Psoas muscle (tissue), 7 donors: ENCODE measurements at regions not wholly inside any gene's neighbourhood (a gene's known extent, or its start where the extent isn't known, plus 50 kb on each side); places are given as distances from the start of the nearest gene placed in this dataset.
"Not testable (repeated sequence)": the region's sequence is repeated elsewhere in the genome, so short reads cannot be mapped to it uniquely, and the experiment has no call there.

Experiments used
- ATAC-seq, 4 donors: fragments of 200-7000 bp; cut with Tn5 transposase; one replicate each; pipeline ENCODE4 v1.9.1; 2020; ENCODE audit warnings: moderate library complexity in 3 of 4, mild to moderate bottlenecking in 2 of 4
- DNase-seq, 2 donors: peaks; one replicate each; pipeline ENCODE4 v3.0.0-alpha.2; 2020
- H3K27ac ChIP-seq: fragments of 200-600 bp; one replicate; pipeline ENCODE4 v1.8.0; 2022
- H3K27me3 ChIP-seq, 3 donors: fragments of 200-600 bp in 1 of 3; one replicate each; pipeline versions ENCODE4 v1.6.1 to v1.8.0; 2013 to 2022; ENCODE audit warnings: low read length in 2 of 3, mild to moderate bottlenecking in 2 of 3, moderate library complexity in 1 of 3; ENCODE audit not compliant: insufficient read depth in 3 of 3
- H3K36me3 ChIP-seq, 2 donors: fragments of 200-600 bp in 1 of 2; one replicate each; pipeline versions ENCODE4 v1.6.1 to v1.8.0; 2013 to 2022; ENCODE audit warnings: low read depth in 1 of 2, mild to moderate bottlenecking in 1 of 2, moderate library complexity in 1 of 2; ENCODE audit not compliant: insufficient read depth in 1 of 2
- H3K4me1 ChIP-seq: fragments of 200-600 bp; one replicate; pipeline ENCODE4 v1.8.0; 2022
- H3K4me3 ChIP-seq: fragments of 200-600 bp; one replicate; pipeline ENCODE4 v1.8.0; 2022; ENCODE audit warnings: mild to moderate bottlenecking
- H3K9me3 ChIP-seq: fragments of 200-600 bp; one replicate; pipeline ENCODE4 v1.8.0; 2022
- CTCF ChIP-seq: fragments of 200-600 bp; IDR thresholded peaks from one replicate; pipeline ENCODE4 v1.8.0; 2022; ENCODE audit warnings: antibody characterized with exemption
- WGBS, 3 donors: extraction: QIAGEN DNeasy Blood & Tissue Kit; methylation state at CpG; one replicate each; pipeline versions ENCODE4 v1.1.6 to v1.1.7; 2013; 5-methylcytosine and 5-hydroxymethylcytosine counted together
- intact Hi-C, 2 donors: fragments of 100-400 bp; cut with DNase I; formaldehyde crosslinking; loops; one replicate each; pipeline versions ENCODE4 v1.11.0 to v1.14.2; 2022
- donor health status: healthy with polysubstance abuse.
- donor health status: DM: no; HTN: no; CAD: no; lungs with moderate emphysema.
- donor health status: Bipolar disorder and iron deficiency.
- donor health status: healthy.
- donor health status: DM: yes; HTN: yes; CAD: no.
- donor health status: DM: no; HTN: no; CAD: no.
- donor health status: DM: yes; HTN: yes; CAD: no.

GRCh38 chr22:34638128-34638527 lies 427.8 kb upstream of the ISX start:
- intact Hi-C loops, result no loop called here

GRCh38 chr22:34639911-34640310 lies 426.0 kb upstream of the ISX start:
- ATAC-seq (no peak), DNase-seq (no peak)
- no peak for TF ChIP-seq CTCF
- Histone ChIP-seq H3K4me1 (no peaks in the 10 kb centered on the region), H3K27me3 (peaks cover 0 to 2% (median 1%) of the 10 kb centered on the region in 3 donors), H3K4me3 (no peak overlapping the region), H3K36me3 (no peaks in the 10 kb centered on the region), H3K27ac (no peak overlapping the region), H3K9me3 (no peaks in the 10 kb centered on the region)
- 71 to 73% (median 71%) methylated on average over 5 of the region's 5 CpGs for WGBS, 3 donors
- intact Hi-C loops, result no loop called here

More at GRCh38 chr22:34638128-34638527, 427.8 kb upstream of the ISX start:
- no peaks in the 10 kb centered on the region for H3K4me1 ChIP-seq
- ATAC-seq (no peak), DNase-seq (no peak)
- H3K36me3 ChIP-seq, result no peaks in the 10 kb centered on the region
- no peak overlapping the region for H3K27ac ChIP-seq
- no peak overlapping the region for H3K4me3 ChIP-seq
- H3K9me3 ChIP-seq, result no peaks in the 10 kb centered on the region
- 14 to 19% (median 17%) methylated on average over 2 of the region's 2 CpGs for WGBS, 3 donors
- TF ChIP-seq CTCF, result no peak
- H3K27me3 ChIP-seq, result no peaks in the 10 kb centered on the region

- H3K27ac ChIP-seq, result no peak overlapping the region
- intact Hi-C loops, result no loop called here
- no peak for ATAC-seq
- no peaks in the 10 kb centered on the region for H3K9me3 ChIP-seq
- DNase-seq, result no peak
- H3K4me3 ChIP-seq, result no peak overlapping the region
- 68 to 70% (median 68%) methylated on average over 6 of the region's 6 CpGs for WGBS, 3 donors
- peaks cover 0 to 4% (median 2%) of the 10 kb centered on the region in 3 donors for H3K27me3 ChIP-seq
- no peaks in the 10 kb centered on the region for H3K4me1 ChIP-seq
- no peak for TF ChIP-seq CTCF
- H3K36me3 ChIP-seq, result no peaks in the 10 kb centered on the region
Measured at GRCh38 chr22:34645375-34645774, 420.6 kb upstream of the ISX start.

GRCh38 chr22:34669001-34669400 lies 397.0 kb upstream of the ISX start:
- ATAC-seq, result no peak

GRCh38 chr22:34683031-34683430 lies 382.9 kb upstream of the ISX start:
- intact Hi-C loops, H3K27me3 ChIP-seq, H3K27ac ChIP-seq, H3K4me3 ChIP-seq, DNase-seq, H3K9me3 ChIP-seq, H3K36me3 ChIP-seq, ATAC-seq, H3K4me1 ChIP-seq: not testable (repeated sequence)
- WGBS, 3 donors, result 86 to 88% (median 86%) methylated on average over 17 of the region's 17 CpGs

More at GRCh38 chr22:34669001-34669400, 397.0 kb upstream of the ISX start:
- Histone ChIP-seq H3K36me3 (no peaks in the 10 kb centered on the region), H3K4me1 (no peaks in the 10 kb centered on the region), H3K4me3 (no peak overlapping the region), H3K27me3 (no peaks in the 10 kb centered on the region), H3K9me3 (no peaks in the 10 kb centered on the region), H3K27ac (no peak overlapping the region)
- intact Hi-C loops, result no loop called here
- TF ChIP-seq CTCF, result no peak
- no peak for DNase-seq
- WGBS, 3 donors, result 56 to 95% (median 75%) methylated on average over 1 of the region's 1 CpG

- H3K9me3 ChIP-seq, H3K36me3 ChIP-seq, H3K4me1 ChIP-seq, H3K27me3 ChIP-seq, intact Hi-C loops, ATAC-seq, DNase-seq, H3K4me3 ChIP-seq, H3K27ac ChIP-seq: not testable (repeated sequence)
- 93 to 95% (median 95%) methylated on average over 16 to 26 of the region's 30 CpGs for WGBS, 3 donors
Measured at GRCh38 chr22:34684278-34684677, 381.7 kb upstream of the ISX start.
